Right cardiac atrium (tissue), 5 donors: ENCODE measurements at regions not wholly inside any gene's neighbourhood (a gene's known extent, or its start where the extent isn't known, plus 50 kb on each side); places are given as distances from the start of the nearest gene placed in this dataset.

ENCODE experiments used
- ATAC-seq, 2 donors: fragments of 200-7000 bp; cut with Tn5 transposase; one replicate each; pipeline versions ENCODE4 v1.8.0 to v1.9.1; 2020; ENCODE audit warnings: moderate library complexity in 2 of 2, mild to moderate bottlenecking in 1 of 2
- DNase-seq, 3 donors: peaks; one replicate each; pipeline ENCODE4 v3.0.0-alpha.2; 2020
- H3K27ac ChIP-seq: one replicate; pipeline ENCODE4 v1.5.1; 2013; ENCODE audit warnings: mild to moderate bottlenecking, low read length, control low read depth, moderate library complexity
- H3K27me3 ChIP-seq: one replicate; pipeline ENCODE4 v1.6.1; 2013; ENCODE audit not compliant: control insufficient read depth, insufficient read depth
- H3K4me1 ChIP-seq: one replicate; pipeline ENCODE4 v1.6.1; 2013; ENCODE audit warnings: low read length; ENCODE audit not compliant: control insufficient read depth, insufficient read depth
- H3K4me3 ChIP-seq: one replicate; pipeline ENCODE4 v1.5.1; 2013; ENCODE audit warnings: low read length, control low read depth
- H3K9me3 ChIP-seq: one replicate; pipeline ENCODE4 v1.6.1; 2013; ENCODE audit warnings: low read length; ENCODE audit not compliant: control insufficient read depth
- WGBS: extraction: QIAGEN DNeasy Blood & Tissue Kit; methylation state at CpG from one replicate; pipeline ENCODE4 v1.1.7; 2013; 5-methylcytosine and 5-hydroxymethylcytosine counted together
- intact Hi-C, 4 donors: fragments of 100-400 bp; cut with DNase I; formaldehyde crosslinking; loops; one replicate each; pipeline versions ENCODE4 v1.11.0 to v1.14.0; 2022 to 2023
- donor health status: healthy with polysubstance abuse.
- donor health status: DM: no; HTN: yes; CAD: no.
- donor health status: DM: no; HTN: no; CAD: no.
- donor health status: DM: no; HTN: yes; CAD: no; lungs with severe emphysema.
- donor health status: DM: yes; HTN: yes; CAD: no.

- Histone ChIP-seq H3K4me1 (no peaks in the 10 kb centered on the region), H3K27ac (no peak overlapping the region), H3K4me3 (no peak overlapping the region), H3K9me3 (no peaks in the 10 kb centered on the region), H3K27me3 (no peaks in the 10 kb centered on the region)
- intact Hi-C loops, result no loop called here
- ATAC-seq (no peak), DNase-seq (no peak)
- WGBS, result 60% methylated on average over 2 of the region's 2 CpGs
Measured at GRCh38 chr4:33193109-33193508, 2472.9 kb downstream of the PCDH7 start.

GRCh38 chr4:33200377-33200776 lies 2480.2 kb downstream of the PCDH7 start:
- H3K27me3 ChIP-seq, result no peaks in the 10 kb centered on the region
- intact Hi-C loops, result no loop called here
- H3K4me1 ChIP-seq, result no peaks in the 10 kb centered on the region
- H3K9me3 ChIP-seq, result no peaks in the 10 kb centered on the region
- no peak overlapping the region for H3K4me3 ChIP-seq
- no peak for ATAC-seq
- H3K27ac ChIP-seq, result no peak overlapping the region
- no peak for DNase-seq

GRCh38 chr4:33218238-33218637 lies 2498.1 kb downstream of the PCDH7 start:
- ATAC-seq (no peak), DNase-seq (no peak)
- Histone ChIP-seq H3K27me3 (no peaks in the 10 kb centered on the region), H3K4me3 (no peak overlapping the region), H3K9me3 (no peaks in the 10 kb centered on the region), H3K27ac (no peak overlapping the region), H3K4me1 (no peaks in the 10 kb centered on the region)
- intact Hi-C loops, result no loop called here
- WGBS, result 42% methylated on average over 5 of the region's 5 CpGs

- no peaks in the 10 kb centered on the region for H3K9me3 ChIP-seq
- no peaks in the 10 kb centered on the region for H3K27me3 ChIP-seq
- 74% methylated on average over 2 of the region's 2 CpGs for WGBS
- intact Hi-C loops, result no loop called here
- H3K27ac ChIP-seq, result no peak overlapping the region
- no peak overlapping the region for H3K4me3 ChIP-seq
- no peak for ATAC-seq
- H3K4me1 ChIP-seq, result no peaks in the 10 kb centered on the region
- no peak for DNase-seq
Measured at GRCh38 chr4:33226133-33226532, 2506.0 kb downstream of the PCDH7 start.

- intact Hi-C loops, result no loop called here
- ATAC-seq (no peak), DNase-seq (no peak)
- WGBS, result 88% methylated on average over 1 of the region's 1 CpG
- Histone ChIP-seq H3K27me3 (no peaks in the 10 kb centered on the region), H3K4me3 (no peak overlapping the region), H3K27ac (no peak overlapping the region), H3K9me3 (no peaks in the 10 kb centered on the region), H3K4me1 (no peaks in the 10 kb centered on the region)
Measured at GRCh38 chr4:33226783-33227182, 2506.6 kb downstream of the PCDH7 start.

GRCh38 chr4:33255094-33255493 lies 2534.9 kb downstream of the PCDH7 start:
- Histone ChIP-seq H3K27ac (no peak overlapping the region), H3K4me1 (no peaks in the 10 kb centered on the region), H3K4me3 (no peak overlapping the region), H3K9me3 (no peaks in the 10 kb centered on the region), H3K27me3 (no peaks in the 10 kb centered on the region)
- ATAC-seq (no peak), DNase-seq (no peak)
- intact Hi-C loops, result no loop called here
- WGBS, result 89% methylated on average over 10 of the region's 10 CpGs

- intact Hi-C loops, result no loop called here
- 73% methylated on average over 6 of the region's 6 CpGs for WGBS
- no peaks in the 10 kb centered on the region for H3K9me3 ChIP-seq
- no peaks in the 10 kb centered on the region for H3K27me3 ChIP-seq
- DNase-seq (no peak), ATAC-seq (no peak)
- H3K4me1 ChIP-seq, result no peaks in the 10 kb centered on the region
- no peak overlapping the region for H3K27ac ChIP-seq
- H3K4me3 ChIP-seq, result no peak overlapping the region
Measured at GRCh38 chr4:33255507-33255906, 2535.3 kb downstream of the PCDH7 start.

- no peak for DNase-seq
- 87% methylated on average over 2 of the region's 2 CpGs for WGBS
- Histone ChIP-seq H3K9me3 (no peaks in the 10 kb centered on the region), H3K4me3 (no peak overlapping the region), H3K27ac (no peak overlapping the region), H3K27me3 (no peaks in the 10 kb centered on the region), H3K4me1 (no peaks in the 10 kb centered on the region)
- no peak for ATAC-seq
- intact Hi-C loops, result no loop called here
Measured at GRCh38 chr4:33262824-33263223, 2542.7 kb downstream of the PCDH7 start.

- WGBS, result 76% methylated on average over 5 of the region's 5 CpGs
- Histone ChIP-seq H3K27me3 (no peaks in the 10 kb centered on the region), H3K9me3 (no peaks in the 10 kb centered on the region), H3K4me3 (no peak overlapping the region), H3K4me1 (no peaks in the 10 kb centered on the region), H3K27ac (no peak overlapping the region)
- DNase-seq (no peak), ATAC-seq (no peak)
- intact Hi-C loops, result no loop called here
Measured at GRCh38 chr4:33268776-33269175, 2548.6 kb downstream of the PCDH7 start.

GRCh38 chr4:33270403-33270802 lies 2550.2 kb downstream of the PCDH7 start:
- ATAC-seq (no peak), DNase-seq (no peak)
- WGBS, result 70% methylated on average over 1 of the region's 1 CpG

GRCh38 chr4:33272722-33273121 lies 2552.6 kb downstream of the PCDH7 start:
- Histone ChIP-seq H3K4me3 (no peak overlapping the region), H3K27me3 (no peaks in the 10 kb centered on the region), H3K27ac (no peak overlapping the region), H3K4me1 (no peaks in the 10 kb centered on the region), H3K9me3 (no peaks in the 10 kb centered on the region)
- intact Hi-C loops, result no loop called here
- 92% methylated on average over 1 of the region's 1 CpG for WGBS
- no peak for ATAC-seq
- DNase-seq, result no peak

More at GRCh38 chr4:33270403-33270802, 2550.2 kb downstream of the PCDH7 start:
- H3K27ac ChIP-seq, result no peak overlapping the region
- H3K4me3 ChIP-seq, result no peak overlapping the region
- intact Hi-C loops, result no loop called here
- H3K4me1 ChIP-seq, result no peaks in the 10 kb centered on the region
- H3K27me3 ChIP-seq, result no peaks in the 10 kb centered on the region
- no peaks in the 10 kb centered on the region for H3K9me3 ChIP-seq

- DNase-seq, result no peak
- no peaks in the 10 kb centered on the region for H3K27me3 ChIP-seq
Measured at GRCh38 chr4:33283818-33284217, 2563.6 kb downstream of the PCDH7 start.

More at GRCh38 chr4:33283818-33284217, 2563.6 kb downstream of the PCDH7 start:
- WGBS, result 79% methylated on average over 1 of the region's 1 CpG
- H3K27ac ChIP-seq, result no peak overlapping the region
- H3K4me1 ChIP-seq, result no peaks in the 10 kb centered on the region
- ATAC-seq, result no peak
- intact Hi-C loops, result no loop called here
- no peak overlapping the region for H3K4me3 ChIP-seq
- H3K9me3 ChIP-seq, result no peaks in the 10 kb centered on the region
